ENCODE measurements at regions not wholly inside any gene's neighbourhood (a gene's known extent, or its start where the extent isn't known, plus 50 kb on each side); places are given as distances from the start of the nearest gene placed in this dataset.
"Not testable (repeated sequence)": the region's sequence is repeated elsewhere in the genome, so short reads cannot be mapped to it uniquely, and the experiment has no call there.

GRCh38 chr5:125045646-125046045 lies 299.2 kb upstream of the ZNF608 start:
- DNase-seq (ENCODE audit: low read depth), result no peak

- no peak for DNase-seq (ENCODE audit: low read depth)
Observed at GRCh38 chr5:125046838-125047237, 300.4 kb upstream of the ZNF608 start.

- no peak for DNase-seq (ENCODE audit: low read depth)
Observed at GRCh38 chr5:125047871-125048270, 301.4 kb upstream of the ZNF608 start.

DNA sequence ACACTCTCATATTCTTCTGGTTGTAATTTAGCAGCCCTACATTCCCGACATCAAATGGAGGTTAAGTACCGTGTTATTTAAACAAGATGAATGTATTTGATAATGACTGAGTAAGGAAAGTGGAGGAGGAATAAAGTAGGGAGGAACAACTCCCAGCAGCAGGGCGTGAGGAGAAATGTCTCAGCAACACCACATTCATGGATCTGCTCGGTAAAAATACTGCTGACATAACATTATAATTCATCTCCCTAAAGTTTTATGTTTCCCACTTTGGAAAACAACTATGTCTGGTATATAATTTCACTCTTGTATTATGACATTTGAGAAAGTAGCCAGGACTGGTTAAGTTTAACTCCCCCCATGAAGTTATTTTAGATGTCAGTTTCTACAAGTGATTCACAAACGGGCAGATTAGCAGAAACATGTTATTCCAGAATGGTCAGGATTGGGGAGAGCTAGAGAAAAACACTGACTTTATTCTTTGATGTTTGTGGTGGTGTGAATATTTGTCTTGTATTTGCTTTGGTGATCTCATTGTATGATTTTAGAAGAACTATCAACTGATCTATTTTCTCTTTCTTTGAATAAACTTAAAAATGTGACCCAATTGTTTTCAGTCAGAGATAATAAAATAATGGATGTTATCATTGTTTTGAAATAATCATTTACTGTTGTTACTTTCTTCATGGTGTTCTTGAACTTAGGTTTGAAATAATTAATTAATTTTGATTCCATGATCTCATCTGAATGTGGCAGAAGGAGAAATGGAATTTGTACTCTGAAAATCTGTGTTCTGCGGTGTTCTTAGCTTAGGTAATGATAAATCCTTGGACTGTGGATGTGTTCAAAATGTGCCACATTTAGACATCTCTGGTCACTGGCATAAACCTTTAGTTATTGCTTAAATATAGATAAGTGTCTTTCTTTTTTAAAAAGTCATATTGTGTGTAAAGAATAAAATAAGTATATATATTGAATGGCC lies 303.6 kb upstream of the ZNF608 start:
- DNase-seq (ENCODE audit: low read depth), result peak; percentile 89

GRCh38 chr5:125050926-125051325 lies 304.5 kb upstream of the ZNF608 start:
- no peak for DNase-seq (ENCODE audit: low read depth)

DNA sequence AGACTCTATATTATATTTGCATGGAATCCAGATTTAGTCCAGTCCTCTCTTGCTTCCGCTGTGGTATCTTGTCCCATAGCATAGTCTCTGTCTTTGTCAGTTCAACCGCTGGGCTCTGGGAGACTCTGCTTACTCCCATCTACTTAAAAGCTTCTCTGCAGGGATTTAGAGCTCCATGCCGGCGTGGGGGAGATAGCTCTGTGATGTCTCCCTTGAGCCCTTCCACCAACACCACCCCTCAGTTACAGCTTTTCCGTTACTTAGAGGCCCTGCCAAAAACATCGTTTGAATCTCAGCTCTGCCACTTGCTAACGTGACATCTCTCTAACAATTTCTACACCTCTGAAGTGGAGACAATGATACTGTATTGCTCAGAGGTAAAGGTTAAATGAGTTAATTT lies 306.1 kb upstream of the ZNF608 start:
- DNase-seq (ENCODE audit: low read depth), result no peak

DNA sequence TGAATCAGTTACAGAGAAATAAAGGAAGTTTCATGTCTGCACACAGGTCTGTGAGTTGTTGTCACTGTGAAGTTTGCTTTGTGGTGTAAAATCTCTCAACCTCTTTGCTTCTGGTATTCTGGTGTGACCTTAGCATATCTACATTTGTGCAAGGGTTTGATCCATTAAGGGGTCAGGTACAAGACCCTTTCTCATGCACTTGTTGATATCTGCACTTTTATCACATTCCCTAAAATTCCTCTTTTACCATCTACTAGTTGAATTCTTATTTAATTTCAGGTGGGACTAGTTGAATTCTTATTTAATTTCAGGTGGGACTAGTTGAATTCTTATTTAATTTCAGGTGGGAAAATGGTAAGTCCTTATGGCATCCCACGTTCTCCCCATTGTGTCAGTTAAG lies 306.7 kb upstream of the ZNF608 start:
- DNase-seq (ENCODE audit: low read depth), result no peak

GRCh38 chr5:125054146-125054545 lies 307.7 kb upstream of the ZNF608 start:
- no peak for DNase-seq (ENCODE audit: low read depth)

DNA sequence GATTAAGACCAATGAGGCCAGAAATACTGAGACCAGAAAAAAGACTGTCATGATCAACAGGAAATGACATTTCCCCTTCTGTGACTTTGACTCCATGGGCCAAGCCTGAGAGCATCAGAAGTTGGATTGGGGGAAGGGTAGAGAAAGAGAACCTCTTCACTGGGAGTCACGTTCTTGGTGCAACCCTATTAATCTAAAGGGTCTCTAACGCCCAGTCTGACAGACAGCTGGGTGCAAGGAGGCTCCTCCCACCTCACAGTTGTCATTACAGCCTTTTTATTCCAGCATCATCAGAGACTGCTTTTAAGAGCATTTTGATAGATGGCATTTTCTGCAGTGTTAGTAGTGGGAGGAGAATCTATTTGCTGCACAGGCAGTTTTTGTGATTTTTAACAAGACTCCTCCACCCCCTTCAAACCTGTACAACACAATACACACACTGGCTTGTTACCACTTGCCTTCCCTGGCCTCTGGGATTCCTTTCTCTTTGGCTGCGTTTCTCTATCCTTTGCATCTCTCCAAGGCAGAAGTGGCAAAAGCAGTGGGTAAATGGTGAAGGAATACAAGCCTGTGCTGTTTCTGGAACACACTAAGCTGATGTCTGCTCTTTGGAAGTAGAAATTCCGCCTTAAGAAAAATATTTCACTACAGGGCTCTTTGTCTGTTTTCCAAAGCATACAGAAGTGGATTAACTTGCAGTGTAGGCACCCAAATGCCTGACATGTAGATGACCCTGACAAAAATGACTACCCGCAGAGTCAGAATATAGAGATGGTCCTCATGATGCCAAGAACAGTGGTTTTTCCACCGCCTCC lies 310.4 kb upstream of the ZNF608 start:
- DNase-seq (ENCODE audit: low read depth), result no peak

DNA sequence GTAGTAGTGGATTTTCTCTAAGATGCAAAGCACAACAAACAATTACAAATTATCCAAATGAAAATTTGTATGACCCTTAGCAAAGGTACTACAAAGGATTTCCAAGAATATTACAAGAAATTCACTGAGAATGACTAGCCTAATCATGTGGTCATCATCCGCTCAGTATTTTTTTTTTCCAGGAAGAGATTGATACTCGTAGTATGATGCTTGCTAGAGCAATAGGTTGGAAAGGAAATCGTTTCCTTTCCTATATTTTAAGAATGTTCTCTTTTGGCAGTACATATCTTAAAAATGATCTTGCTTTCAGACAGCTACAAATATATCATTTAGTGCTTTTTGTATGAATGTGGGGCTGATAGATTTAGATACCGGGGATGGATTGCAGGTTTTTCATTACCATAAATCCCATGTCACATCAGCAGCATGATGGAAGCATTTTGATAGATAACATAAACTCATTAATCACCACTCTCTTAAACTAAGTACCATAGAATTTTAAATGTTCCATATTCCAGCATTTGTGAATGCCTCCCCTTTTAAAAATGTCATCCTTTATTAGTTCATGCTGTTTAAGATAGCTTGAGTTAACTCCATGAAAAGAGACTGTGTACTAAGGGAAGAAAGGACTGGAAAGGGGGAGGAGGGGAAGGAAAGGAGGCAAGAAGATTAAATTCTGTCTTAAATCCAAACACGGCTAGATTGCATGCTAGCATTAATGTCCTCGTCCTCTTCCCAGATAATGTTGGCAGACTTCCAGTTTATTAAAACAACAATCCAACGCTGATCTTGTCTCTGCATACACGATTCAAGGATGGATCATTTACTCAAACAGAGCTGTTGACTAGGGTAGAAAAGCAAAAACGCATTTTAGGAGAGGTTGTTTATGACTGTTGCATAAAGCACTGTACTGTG lies 311.7 kb upstream of the ZNF608 start:
- DNase-seq (ENCODE audit: low read depth), result peak; percentile 33

- no peak for DNase-seq (ENCODE audit: low read depth)
Observed at GRCh38 chr5:125059255-125060002, 313.0 kb upstream of the ZNF608 start.

DNA sequence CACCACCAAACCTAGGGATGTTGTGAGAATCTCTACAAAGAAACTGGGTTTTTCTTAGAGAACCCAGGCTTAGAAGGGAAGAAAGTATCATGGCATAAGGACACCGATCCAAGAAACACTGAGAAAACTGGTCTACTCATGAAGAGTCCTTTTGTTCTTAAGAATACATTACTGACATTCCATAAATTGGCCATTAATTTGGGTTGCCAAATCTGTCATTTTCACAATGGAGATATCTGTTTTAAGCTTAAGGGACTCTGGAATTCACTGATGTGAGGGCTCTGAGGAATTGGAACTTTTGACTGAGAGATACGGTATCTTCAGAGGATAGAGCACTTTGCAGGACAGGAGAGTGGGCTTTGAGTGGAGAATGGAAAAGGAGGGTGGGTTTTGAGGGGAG lies 315.3 kb upstream of the ZNF608 start:
- DNase-seq (ENCODE audit: low read depth), result no peak

DNA sequence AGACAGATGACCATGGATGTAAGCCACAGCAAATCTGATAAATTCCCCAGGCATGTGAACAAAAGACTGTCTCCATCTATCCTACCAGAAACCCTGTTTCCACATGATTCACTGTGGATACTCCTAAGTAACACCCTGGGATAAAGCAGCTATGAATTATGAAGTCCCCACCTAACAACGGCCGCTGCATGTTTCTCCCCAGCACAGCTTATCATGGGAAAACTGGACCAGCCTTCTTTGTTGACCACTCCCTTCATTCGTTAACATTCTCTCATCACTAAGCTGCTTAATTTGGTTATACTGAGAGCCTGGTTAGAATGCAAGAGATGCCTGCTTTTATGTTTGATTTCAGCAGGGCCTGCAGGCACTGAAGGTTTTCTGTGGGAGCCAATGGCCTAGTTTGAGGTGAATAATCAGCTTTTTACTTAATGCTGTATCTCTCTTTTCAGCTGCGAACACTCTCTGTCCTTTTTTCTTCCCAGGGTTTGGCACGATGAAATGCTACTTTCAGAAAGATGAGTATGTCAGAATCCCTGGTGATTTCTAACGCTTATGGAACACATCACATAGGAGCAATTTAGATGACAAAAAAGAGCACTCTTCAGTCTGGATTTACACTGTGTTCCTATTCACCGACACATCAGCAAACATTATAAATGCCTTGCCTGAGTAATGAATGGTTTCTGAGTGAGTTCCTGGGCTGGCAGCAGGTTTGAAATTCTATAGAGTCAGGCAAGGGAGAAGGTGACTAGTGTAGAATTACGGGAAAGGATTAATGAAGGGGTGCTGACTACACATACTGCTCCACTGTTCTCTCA lies 318.4 kb upstream of the ZNF608 start:
- DNase-seq (ENCODE audit: low read depth), result peak; percentile 78

GRCh38 chr5:125065741-125066140 lies 319.3 kb upstream of the ZNF608 start:
- DNase-seq (ENCODE audit: low read depth), result peak; percentile 38

GRCh38 chr5:125070961-125071360 lies 324.5 kb upstream of the ZNF608 start:
- no peak for DNase-seq (ENCODE audit: low read depth)

- no peak for DNase-seq (ENCODE audit: low read depth)
Observed at GRCh38 chr5:125073090-125073489, 326.7 kb upstream of the ZNF608 start.

DNA sequence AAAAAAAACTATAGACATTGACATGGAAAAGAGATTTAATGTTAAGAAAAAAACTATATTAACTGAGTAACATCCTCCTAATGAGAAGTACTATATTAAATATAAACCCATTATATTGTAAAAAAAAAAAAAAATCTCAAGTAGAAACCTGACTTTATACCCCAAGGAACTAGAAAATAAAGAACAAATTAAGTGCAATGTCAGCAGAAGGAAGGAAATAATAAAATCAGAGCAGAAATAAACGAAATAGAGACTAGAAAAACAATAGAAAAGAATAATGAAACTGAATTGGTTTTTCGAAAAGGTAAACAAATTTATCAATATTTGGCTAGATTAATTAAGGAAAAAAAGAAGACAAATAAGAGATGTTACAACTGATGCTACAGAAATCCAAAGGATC lies 329.1 kb upstream of the ZNF608 start:
- no peak for DNase-seq (ENCODE audit: low read depth)

DNA sequence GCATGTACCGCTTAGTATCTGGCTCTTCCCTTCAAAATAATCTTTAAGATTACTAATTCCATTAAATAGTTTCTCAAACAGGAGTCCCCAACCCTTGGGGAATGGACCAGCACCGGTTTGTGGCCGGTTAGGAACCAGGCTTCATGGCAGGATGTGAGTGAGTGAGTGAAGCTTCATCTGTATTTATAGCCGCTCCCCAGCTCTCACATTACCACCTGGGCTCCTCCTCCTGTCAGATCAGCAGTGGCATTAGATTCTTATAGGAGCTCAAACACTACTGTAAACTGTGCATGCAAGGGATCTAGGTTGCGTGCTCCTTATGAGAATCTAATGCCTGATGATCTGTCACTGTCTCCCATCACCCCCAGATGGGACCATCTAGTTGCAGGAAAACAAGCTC lies 332.6 kb upstream of the ZNF608 start:
- DNase-seq (ENCODE audit: low read depth), result not testable (repeated sequence)

- DNase-seq (ENCODE audit: low read depth), result no peak
Observed at GRCh38 chr5:125081101-125081500, 334.7 kb upstream of the ZNF608 start.

DNA sequence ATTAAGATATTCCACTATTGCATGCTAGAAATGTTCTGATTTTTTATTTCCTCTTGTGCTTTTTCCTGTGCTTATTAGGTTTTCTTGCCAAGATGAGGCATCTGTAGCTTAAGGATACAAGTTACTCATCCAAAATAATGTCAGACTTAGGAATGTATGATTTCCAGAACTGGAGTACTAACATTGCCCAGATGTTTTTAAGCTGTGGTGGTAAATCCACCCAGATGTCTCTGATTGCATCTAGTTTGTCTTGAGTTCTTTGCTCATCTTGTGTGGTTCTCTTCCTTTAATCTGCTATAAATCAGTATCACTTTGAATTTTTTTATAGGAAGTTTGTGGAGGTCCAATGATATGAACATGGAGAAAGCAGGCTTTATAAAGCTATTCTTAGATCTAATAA lies 337.5 kb upstream of the ZNF608 start:
- peak; percentile 96 for DNase-seq (ENCODE audit: low read depth)

Measured in amniotic epithelial cell (primary cell).